Parathyroid adenoma (tissue), 2 donors: ENCODE measurements at regions not wholly inside any gene's neighbourhood (a gene's known extent, or its start where the extent isn't known, plus 50 kb on each side); places are given as distances from the start of the nearest gene placed in this dataset.

Source experiments
- H2AFZ ChIP-seq: fragments of 300-600 bp; sonication (generic); one replicate; pipeline ENCODE4 v1.7.0; 2017; ENCODE audit warnings: antibody characterized with exemption, mild to moderate bottlenecking
- H3K27ac ChIP-seq: fragments of 300-600 bp; sonication (generic); one replicate; pipeline ENCODE4 v1.7.0; 2017
- H3K27me3 ChIP-seq: fragments of 300-600 bp; sonication (generic); one replicate; pipeline ENCODE4 v1.7.0; 2017; ENCODE audit warnings: low read length; ENCODE audit not compliant: control insufficient read depth, insufficient read depth
- H3K36me3 ChIP-seq: fragments of 300-600 bp; sonication (generic); one replicate; pipeline ENCODE4 v1.7.0; 2017; ENCODE audit warnings: low read length; ENCODE audit not compliant: control insufficient read depth, insufficient read depth
- H3K4me1 ChIP-seq: fragments of 300-600 bp; sonication (generic); one replicate; pipeline ENCODE4 v1.7.0; 2017; ENCODE audit warnings: control low read depth
- H3K4me2 ChIP-seq: fragments of 300-600 bp; sonication (generic); one replicate; pipeline ENCODE4 v1.7.0; 2017; ENCODE audit warnings: low read length
- H3K4me3 ChIP-seq: fragments of 300-600 bp; sonication (generic); one replicate; pipeline ENCODE4 v1.7.0; 2017; ENCODE audit warnings: low read depth, low read length
- H3K79me2 ChIP-seq: fragments of 300-600 bp; sonication (generic); one replicate; pipeline ENCODE4 v1.7.0; 2017; ENCODE audit warnings: control low read depth
- H3K9ac ChIP-seq: fragments of 300-600 bp; sonication (generic); one replicate; pipeline ENCODE4 v1.7.0; 2017; ENCODE audit warnings: mild to moderate bottlenecking
- H3K9me3 ChIP-seq: fragments of 300-600 bp; sonication (generic); one replicate; pipeline ENCODE4 v1.7.0; 2017; ENCODE audit warnings: low read length; ENCODE audit not compliant: control insufficient read depth
- TF ChIP-seq, protein P1 (sequence below): fragments of 300-600 bp; sonication (generic); IDR thresholded peaks from one replicate; pipeline ENCODE4 v1.7.0; 2017; ENCODE audit warnings: antibody characterized with exemption, mild to moderate bottlenecking
- donor health status: primary hyperparathyroidism.

DNA sequence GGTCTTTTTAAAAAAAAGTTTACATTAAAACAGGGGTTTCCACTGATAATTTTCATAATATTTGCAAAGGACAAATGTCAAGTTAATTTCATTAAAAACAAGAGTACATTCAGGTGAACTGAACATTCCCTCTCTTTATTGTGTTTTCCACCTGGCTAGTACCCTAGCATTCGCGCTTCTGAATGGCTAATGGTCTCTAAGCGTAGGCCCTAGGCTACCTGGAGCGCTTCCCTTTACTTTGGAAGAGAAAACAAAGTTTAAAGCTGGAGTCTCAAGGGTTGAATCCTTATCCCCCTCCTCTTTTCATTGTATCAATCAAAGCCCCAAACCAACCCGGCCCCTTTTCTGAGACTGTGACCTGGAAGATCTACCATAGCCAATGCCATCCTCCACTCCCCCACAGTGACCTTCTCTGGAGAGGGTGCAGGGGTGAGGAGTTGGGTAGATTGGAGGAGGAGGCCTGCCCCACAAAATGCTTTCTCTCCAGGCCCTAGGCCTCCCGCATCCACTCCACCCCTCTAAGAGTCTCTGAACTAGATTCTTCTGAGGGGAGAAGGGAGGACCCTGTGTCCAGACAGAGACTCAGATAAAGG lies 73.3 kb upstream of the TBCA start:
- no peaks in the 10 kb centered on the region for H3K27me3 ChIP-seq
- no peak overlapping the region for H3K4me3 ChIP-seq
- H2AFZ ChIP-seq, result no peak overlapping the region

DNA sequence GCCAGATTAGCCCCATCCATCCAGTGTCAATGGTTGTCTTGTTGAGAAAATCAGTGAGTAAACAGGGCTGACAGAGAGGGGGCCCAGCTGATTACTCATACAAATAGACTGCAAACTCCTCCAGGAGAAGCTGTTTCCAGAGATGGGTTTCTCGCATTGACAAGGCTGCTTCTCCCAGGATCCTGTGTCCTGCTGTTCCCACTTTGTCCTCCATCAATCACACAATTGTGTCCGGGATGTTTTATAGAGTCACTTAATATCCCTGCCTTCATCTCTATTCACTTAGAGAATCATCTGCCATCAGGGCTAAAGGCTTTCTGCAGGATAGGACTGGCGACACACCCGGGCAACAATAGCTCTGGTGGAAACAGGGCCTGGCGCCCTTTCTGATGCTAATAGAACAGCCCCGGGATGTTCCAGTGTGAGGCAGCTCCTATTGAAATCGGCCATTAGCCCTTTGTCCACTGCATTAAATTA lies 71.7 kb upstream of the TBCA start:
- H3K27me3 ChIP-seq, result no peaks in the 10 kb centered on the region
- H3K27ac ChIP-seq, result no peak overlapping the region
- H3K9me3 ChIP-seq, result no peaks in the 10 kb centered on the region
- H2AFZ ChIP-seq, result no peak overlapping the region
- no peaks in the 10 kb centered on the region for H3K36me3 ChIP-seq
- no peak overlapping the region for H3K9ac ChIP-seq
- H3K4me2 ChIP-seq, result no peak overlapping the region
- TF ChIP-seq, protein P1, sequence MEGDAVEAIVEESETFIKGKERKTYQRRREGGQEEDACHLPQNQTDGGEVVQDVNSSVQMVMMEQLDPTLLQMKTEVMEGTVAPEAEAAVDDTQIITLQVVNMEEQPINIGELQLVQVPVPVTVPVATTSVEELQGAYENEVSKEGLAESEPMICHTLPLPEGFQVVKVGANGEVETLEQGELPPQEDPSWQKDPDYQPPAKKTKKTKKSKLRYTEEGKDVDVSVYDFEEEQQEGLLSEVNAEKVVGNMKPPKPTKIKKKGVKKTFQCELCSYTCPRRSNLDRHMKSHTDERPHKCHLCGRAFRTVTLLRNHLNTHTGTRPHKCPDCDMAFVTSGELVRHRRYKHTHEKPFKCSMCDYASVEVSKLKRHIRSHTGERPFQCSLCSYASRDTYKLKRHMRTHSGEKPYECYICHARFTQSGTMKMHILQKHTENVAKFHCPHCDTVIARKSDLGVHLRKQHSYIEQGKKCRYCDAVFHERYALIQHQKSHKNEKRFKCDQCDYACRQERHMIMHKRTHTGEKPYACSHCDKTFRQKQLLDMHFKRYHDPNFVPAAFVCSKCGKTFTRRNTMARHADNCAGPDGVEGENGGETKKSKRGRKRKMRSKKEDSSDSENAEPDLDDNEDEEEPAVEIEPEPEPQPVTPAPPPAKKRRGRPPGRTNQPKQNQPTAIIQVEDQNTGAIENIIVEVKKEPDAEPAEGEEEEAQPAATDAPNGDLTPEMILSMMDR, result no peak
- H3K4me1 ChIP-seq, result no peaks in the 10 kb centered on the region
- H3K4me3 ChIP-seq, result no peak overlapping the region
- no peaks in the 10 kb centered on the region for H3K79me2 ChIP-seq

More for the DNA sequence above, 73.3 kb upstream of the TBCA start:
- H3K4me1 ChIP-seq, result no peaks in the 10 kb centered on the region
- no peak overlapping the region for H3K27ac ChIP-seq
- TF ChIP-seq, protein P1, result no peak
- H3K79me2 ChIP-seq, result no peaks in the 10 kb centered on the region
- H3K9me3 ChIP-seq, result no peaks in the 10 kb centered on the region
- H3K4me2 ChIP-seq, result no peak overlapping the region
- H3K9ac ChIP-seq, result no peak overlapping the region
- H3K36me3 ChIP-seq, result no peaks in the 10 kb centered on the region

DNA sequence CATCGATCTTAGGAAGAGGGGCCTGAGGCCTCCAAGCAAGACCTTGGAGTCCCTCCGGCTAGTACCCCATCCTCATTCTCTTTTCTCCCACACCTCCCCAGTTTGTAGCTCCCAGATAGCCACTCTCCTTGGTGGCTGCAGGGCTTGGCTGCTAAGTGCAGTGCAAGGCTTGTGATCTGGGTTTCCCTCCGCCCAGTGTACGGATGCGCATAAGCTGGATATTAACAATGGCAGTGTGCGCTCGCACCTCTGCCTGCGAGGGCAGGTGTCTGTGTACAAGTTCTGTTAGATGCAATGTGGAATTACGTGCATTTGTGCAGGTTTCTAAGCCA lies 71.0 kb upstream of the TBCA start:
- H3K79me2 ChIP-seq, result no peaks in the 10 kb centered on the region
- no peaks in the 10 kb centered on the region for H3K4me1 ChIP-seq
- H3K4me3 ChIP-seq, result no peak overlapping the region
- TF ChIP-seq, protein P1, result no peak
- no peak overlapping the region for H3K27ac ChIP-seq
- H3K9ac ChIP-seq, result no peak overlapping the region
- no peaks in the 10 kb centered on the region for H3K36me3 ChIP-seq
- no peak overlapping the region for H2AFZ ChIP-seq
- H3K9me3 ChIP-seq, result no peaks in the 10 kb centered on the region
- H3K27me3 ChIP-seq, result no peaks in the 10 kb centered on the region
- H3K4me2 ChIP-seq, result no peak overlapping the region

DNA sequence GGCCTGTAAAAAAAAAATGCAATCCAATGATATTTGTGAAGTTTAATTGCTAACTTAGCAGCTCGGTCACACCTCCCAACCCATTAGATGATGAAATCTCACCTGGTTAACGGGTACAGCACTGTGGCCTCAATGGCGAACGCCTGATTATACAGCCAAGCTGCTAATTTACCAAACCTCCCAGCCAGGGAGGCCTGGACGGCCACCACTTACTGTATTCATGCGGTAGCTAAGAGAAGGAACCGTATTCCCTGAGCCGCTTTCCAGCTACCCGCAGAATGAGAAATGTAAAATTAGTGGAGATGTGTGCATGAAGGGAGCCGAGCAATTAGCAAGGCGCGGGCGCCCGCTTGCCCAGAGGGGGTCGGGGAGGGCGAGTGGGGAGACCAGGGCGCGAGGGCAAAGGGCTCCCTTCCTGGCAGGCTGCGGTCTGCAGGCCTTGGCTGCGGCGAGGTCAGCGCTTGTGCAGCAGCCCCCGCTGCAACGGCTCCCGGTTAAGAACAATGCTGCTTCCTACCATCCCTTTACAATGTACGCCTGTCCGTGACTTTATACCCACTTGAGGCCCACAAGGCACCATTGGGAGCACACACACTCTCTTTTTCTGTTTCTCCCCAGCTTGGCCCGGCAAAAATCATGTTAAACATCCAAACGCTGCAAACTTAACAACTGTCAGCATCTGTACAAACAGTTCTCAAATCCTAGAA lies 70.4 kb upstream of the TBCA start:
- Histone ChIP-seq H3K4me3 (no peak overlapping the region), H3K4me1 (no peaks in the 10 kb centered on the region), H3K9me3 (no peaks in the 10 kb centered on the region), H3K27me3 (no peaks in the 10 kb centered on the region), H3K27ac (no peak overlapping the region), H3K4me2 (no peak overlapping the region), H3K79me2 (no peaks in the 10 kb centered on the region), H2AFZ (no peak overlapping the region), H3K36me3 (no peaks in the 10 kb centered on the region), H3K9ac (no peak overlapping the region)
- TF ChIP-seq, protein P1, result no peak

DNA sequence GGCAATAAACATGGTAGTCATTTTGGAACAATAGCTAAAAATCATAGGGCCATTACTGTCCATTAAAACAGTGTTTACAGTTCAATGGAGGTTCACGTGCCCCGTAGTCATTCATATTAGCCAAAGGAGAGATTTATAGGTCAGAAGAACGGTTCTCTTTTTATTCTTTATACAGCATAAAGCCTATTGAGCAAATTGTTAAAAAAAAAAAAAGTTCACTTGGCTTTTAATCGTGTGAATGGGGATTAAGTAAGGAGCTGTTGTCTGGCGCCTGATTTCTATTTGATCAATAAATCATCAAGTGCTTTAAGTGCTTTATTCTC lies 69.1 kb upstream of the TBCA start:
- Histone ChIP-seq H3K36me3 (no peaks in the 10 kb centered on the region), H3K79me2 (no peaks in the 10 kb centered on the region), H3K4me1 (no peaks in the 10 kb centered on the region), H3K4me3 (no peak overlapping the region), H3K4me2 (no peak overlapping the region), H3K27me3 (no peaks in the 10 kb centered on the region), H3K9ac (no peak overlapping the region), H3K27ac (no peak overlapping the region), H2AFZ (no peak overlapping the region), H3K9me3 (no peaks in the 10 kb centered on the region)
- TF ChIP-seq, protein P1, result no peak
